Epithelial cell of proximal tubule (primary cell): ENCODE measurements at regions not wholly inside any gene's neighbourhood (a gene's known extent, or its start where the extent isn't known, plus 50 kb on each side); places are given as distances from the start of the nearest gene placed in this dataset.
A peak's percentile ranks its signal among the peaks of the same experiment; 100 is the strongest.

Experiments used
- DNase-seq: peaks from one replicate; pipeline ENCODE4 v3.0.0-alpha.2; 2011; ENCODE audit warnings: low read depth
- H3K4me3 ChIP-seq: 2 replicates; pipeline ENCODE4 v1.5.1; 2011; ENCODE audit warnings: low read depth, mild to moderate bottlenecking, low read length
- CTCF ChIP-seq: conservative IDR thresholded peaks from 2 replicates; pipeline ENCODE4 v1.5.1; 2012; ENCODE audit warnings: low read depth, mild to moderate bottlenecking, low read length

GRCh38 chr3:152076148-152076547 is 192.6 kb upstream of the MBNL1 start:
- peak; percentile 13 for TF ChIP-seq CTCF
- H3K4me3 ChIP-seq = no peak overlapping the region
- DNase-seq = no peak

GRCh38 chr3:152079980-152080379 is 188.7 kb upstream of the MBNL1 start:
- no peak for DNase-seq
- no peak overlapping the region for H3K4me3 ChIP-seq
- no peak for TF ChIP-seq CTCF

GRCh38 chr3:152083135-152083534 is 185.6 kb upstream of the MBNL1 start:
- H3K4me3 ChIP-seq = no peak overlapping the region
- TF ChIP-seq CTCF = no peak

GRCh38 chr3:152084441-152085158 is 184.1 kb upstream of the MBNL1 start:
- no peak for DNase-seq
- TF ChIP-seq CTCF = no peak
- no peak overlapping the region for H3K4me3 ChIP-seq

More at GRCh38 chr3:152083135-152083534, 185.6 kb upstream of the MBNL1 start:
- DNase-seq = no peak

- no peak overlapping the region for H3K4me3 ChIP-seq
- DNase-seq = no peak
- no peak for TF ChIP-seq CTCF
These were observed 181.6 kb upstream of the MBNL1 start for GRCh38 chr3:152087153-152087552.

- no peak for DNase-seq
- no peak for TF ChIP-seq CTCF
- no peak overlapping the region for H3K4me3 ChIP-seq
These were observed 179.2 kb upstream of the MBNL1 start for GRCh38 chr3:152089528-152089927.

GRCh38 chr3:152091725-152092124 is 177.0 kb upstream of the MBNL1 start:
- DNase-seq = no peak
- no peak for TF ChIP-seq CTCF

More at GRCh38 chr3:152091725-152092124, 177.0 kb upstream of the MBNL1 start:
- no peak overlapping the region for H3K4me3 ChIP-seq
